ENCODE measurements at regions not wholly inside any gene's neighbourhood (a gene's known extent, or its start where the extent isn't known, plus 50 kb on each side); places are given as distances from the start of the nearest gene placed in this dataset.

GRCh38 chr6:98016565-98016964 lies 733.5 kb upstream of the MMS22L start:
- Histone ChIP-seq H3K27me3 (no peaks in the 10 kb centered on the region), H3K9me3 (no peaks in the 10 kb centered on the region), H3K4me3 (no peak overlapping the region), H3K27ac (no peak overlapping the region), H3K4me1 (no peaks in the 10 kb centered on the region), H3K36me3 (no peaks in the 10 kb centered on the region)
- DNase-seq: no peak
- no peak for TF ChIP-seq CTCF (IDR thresholded peaks at IDR 0.05)
- no peak for TF ChIP-seq POLR2A (IDR thresholded peaks at IDR 0.05)

- no peak overlapping the region for H3K27ac ChIP-seq
- no peaks in the 10 kb centered on the region for H3K4me1 ChIP-seq
- no peaks in the 10 kb centered on the region for H3K9me3 ChIP-seq
- no peaks in the 10 kb centered on the region for H3K36me3 ChIP-seq
- no peak overlapping the region for H3K4me3 ChIP-seq
- no peak for DNase-seq
- TF ChIP-seq CTCF (IDR thresholded peaks at IDR 0.05): no peak
- no peak for TF ChIP-seq POLR2A (IDR thresholded peaks at IDR 0.05)
- H3K27me3 ChIP-seq: no peaks in the 10 kb centered on the region
Observed at GRCh38 chr6:98020222-98020621, 737.2 kb upstream of the MMS22L start.

- H3K27me3 ChIP-seq: no peaks in the 10 kb centered on the region
- TF ChIP-seq CTCF (IDR thresholded peaks at IDR 0.05): no peak
- no peak for TF ChIP-seq POLR2A (IDR thresholded peaks at IDR 0.05)
- no peak overlapping the region for H3K27ac ChIP-seq
- H3K4me3 ChIP-seq: no peak overlapping the region
- no peak for DNase-seq
- no peaks in the 10 kb centered on the region for H3K9me3 ChIP-seq
- H3K4me1 ChIP-seq: no peaks in the 10 kb centered on the region
- no peaks in the 10 kb centered on the region for H3K36me3 ChIP-seq
Observed at GRCh38 chr6:98024359-98024758, 741.3 kb upstream of the MMS22L start.

GRCh38 chr6:98027898-98028297 lies 744.9 kb upstream of the MMS22L start:
- Histone ChIP-seq H3K27ac (no peak overlapping the region), H3K4me1 (no peaks in the 10 kb centered on the region), H3K27me3 (no peaks in the 10 kb centered on the region), H3K36me3 (no peaks in the 10 kb centered on the region), H3K4me3 (no peak overlapping the region), H3K9me3 (no peaks in the 10 kb centered on the region)
- no peak for TF ChIP-seq CTCF (IDR thresholded peaks at IDR 0.05)
- TF ChIP-seq POLR2A (IDR thresholded peaks at IDR 0.05): no peak
- DNase-seq: no peak

GRCh38 chr6:98033617-98034016 lies 750.6 kb upstream of the MMS22L start:
- H3K27me3 ChIP-seq: no peaks in the 10 kb centered on the region
- TF ChIP-seq CTCF (IDR thresholded peaks at IDR 0.05) (no peak), POLR2A (IDR thresholded peaks at IDR 0.05) (no peak)
- H3K36me3 ChIP-seq: no peaks in the 10 kb centered on the region
- no peak overlapping the region for H3K27ac ChIP-seq
- DNase-seq: no peak
- no peaks in the 10 kb centered on the region for H3K4me1 ChIP-seq
- H3K9me3 ChIP-seq: no peaks in the 10 kb centered on the region
- H3K4me3 ChIP-seq: no peak overlapping the region

- Histone ChIP-seq H3K9me3 (no peaks in the 10 kb centered on the region), H3K27me3 (no peaks in the 10 kb centered on the region), H3K36me3 (no peaks in the 10 kb centered on the region), H3K27ac (no peak overlapping the region), H3K4me1 (no peaks in the 10 kb centered on the region), H3K4me3 (no peak overlapping the region)
- TF ChIP-seq POLR2A (IDR thresholded peaks at IDR 0.05) (no peak), CTCF (IDR thresholded peaks at IDR 0.05) (no peak)
- no peak for DNase-seq
Observed at GRCh38 chr6:98036344-98036923, 753.4 kb upstream of the MMS22L start.
